B cell (primary cell): ENCODE measurements at regions not wholly inside any gene's neighbourhood (a gene's known extent, or its start where the extent isn't known, plus 50 kb on each side); places are given as distances from the start of the nearest gene placed in this dataset.

Experiments
- ATAC-seq: fragments of 200-7000 bp; cut with Tn5 transposase; one replicate; pipeline ENCODE4 v1.10.0; 2021; ENCODE audit warnings: low read depth, mild to moderate bottlenecking, moderate number of reproducible peaks, moderate library complexity
- CTCF ChIA-PET: fragments of 350-600 bp; sonication (Branson Sonifier 250); formaldehyde crosslinking; loops from one replicate; lab custom pipeline; 2021; ENCODE audit warnings: antibody characterized with exemption, inconsistent platforms; lab: Charles Lee
- POLR2A ChIA-PET: fragments of 350-600 bp; sonication (Branson Sonifier 250); formaldehyde crosslinking; loops from one replicate; lab custom pipeline; 2021; ENCODE audit warnings: antibody characterized with exemption; lab: Charles Lee
- DNase-seq: peaks from one replicate; pipeline ENCODE4 v3.0.0; 2013
- H2AFZ ChIP-seq: 2 replicates; pipeline ENCODE4 v1.6.1; 2012; ENCODE audit warnings: mild to moderate bottlenecking, low read depth, low read length; ENCODE audit not compliant: insufficient read depth, poor library complexity, severe bottlenecking
- H3K27ac ChIP-seq, 2 donors: 1 replicate in 1 of 2; 2 replicates in 1 of 2; pipeline ENCODE4 v1.5.1; 2012 to 2013; ENCODE audit warnings: low read length in 2 of 2, mild to moderate bottlenecking in 2 of 2, moderate library complexity in 1 of 2
- H3K27me3 ChIP-seq, 4 experiments: fragments of 200-600 bp in 1 of 4; sonication (generic) in 1 of 4; replicated peaks in 1 of 4; 1 replicate in 2 of 4; 2 replicates in 2 of 4; pipeline versions ENCODE4 v1.6.1 to v1.7.0; 2013 to 2016; ENCODE audit warnings: low read length in 3 of 4, mild to moderate bottlenecking in 2 of 4, mixed read lengths in 1 of 4, moderate library complexity in 1 of 4; ENCODE audit not compliant: insufficient read depth in 4 of 4, control insufficient read depth in 3 of 4; ENCODE audit errors: control extremely low read depth in 1 of 4
- H3K36me3 ChIP-seq, 2 experiments: replicated peaks in 1 of 2; 1 replicate in 1 of 2; 2 replicates in 1 of 2; pipeline versions ENCODE4 v1.6.1 to v1.7.1; 2013; ENCODE audit warnings: low read length in 1 of 2; ENCODE audit not compliant: insufficient read depth in 2 of 2, control insufficient read depth in 1 of 2; ENCODE audit errors: control extremely low read depth in 1 of 2, extremely low read depth in 1 of 2
- H3K4me1 ChIP-seq, 2 donors: fragments of 200-600 bp in 1 of 2; sonication (generic) in 1 of 2; 1 replicate in 1 of 2; 2 replicates in 1 of 2; pipeline versions ENCODE4 v1.5.1 to v1.6.1; 2013 to 2017; ENCODE audit warnings: low read length in 2 of 2; ENCODE audit not compliant: control insufficient read depth in 2 of 2, insufficient read depth in 2 of 2
- H3K4me2 ChIP-seq: replicated peaks from 2 replicates; pipeline ENCODE3; 2012; ENCODE audit warnings: mild to moderate bottlenecking, low read depth, low read length; ENCODE audit not compliant: poor library complexity, severe bottlenecking
- H3K4me3 ChIP-seq, 5 experiments: fragments of 200-600 bp in 1 of 5; sonication (generic) in 1 of 5; 1 replicate in 3 of 5; 2 replicates in 2 of 5; pipeline versions ENCODE4 v1.5.1 to v1.7.0; 2011 to 2016; ENCODE audit warnings: low read length in 4 of 5, mild to moderate bottlenecking in 4 of 5, low read depth in 2 of 5, control low read depth in 1 of 5, moderate library complexity in 1 of 5; ENCODE audit not compliant: insufficient read depth in 1 of 5; ENCODE audit errors: control extremely low read depth in 1 of 5, extremely low read depth in 1 of 5
- H3K79me2 ChIP-seq: fragments of 200-600 bp; sonication (generic); one replicate; pipeline ENCODE4 v1.6.0; 2016; ENCODE audit warnings: low read length; ENCODE audit not compliant: control insufficient read depth, insufficient read depth
- H3K9ac ChIP-seq: fragments of 200-600 bp; sonication (generic); 2 replicates; pipeline ENCODE4 v1.6.1; 2017; ENCODE audit warnings: mild to moderate bottlenecking, low read length, moderate library complexity
- H3K9me3 ChIP-seq, 3 donors: one replicate each; pipeline versions ENCODE4 v1.6.1 to v1.7.1; 2013; ENCODE audit warnings: low read length in 2 of 3; ENCODE audit not compliant: control insufficient read depth in 2 of 3, insufficient read depth in 1 of 3; ENCODE audit errors: control extremely low read depth in 1 of 3
- H4K20me1 ChIP-seq: 2 replicates; pipeline ENCODE4 v1.6.0; 2012; ENCODE audit warnings: mild to moderate bottlenecking, low read length; ENCODE audit not compliant: insufficient read depth, control insufficient read depth, poor library complexity, severe bottlenecking
- H3K27ac Mint-ChIP-seq: one replicate; pipeline ENCODE4 v1.8.0; 2021; ENCODE audit warnings: mixed read lengths
- H3K27me3 Mint-ChIP-seq: one replicate; pipeline ENCODE4 v1.8.0; 2021; ENCODE audit warnings: mixed read lengths
- H3K4me1 Mint-ChIP-seq: one replicate; pipeline ENCODE4 v1.8.0; 2021; ENCODE audit warnings: mixed read lengths
- H3K4me3 Mint-ChIP-seq: one replicate; pipeline ENCODE4 v1.8.0; 2021; ENCODE audit warnings: mixed read lengths
- H3K9me3 Mint-ChIP-seq: one replicate; pipeline ENCODE4 v1.8.0; 2022; ENCODE audit warnings: mixed read lengths; ENCODE audit not compliant: insufficient read depth
- EZH2 ChIP-seq: IDR thresholded peaks from 2 replicates; pipeline ENCODE4 v1.6.1; 2012; ENCODE audit warnings: borderline replicate concordance, low read depth, mild to moderate bottlenecking, moderate library complexity, low read length; ENCODE audit not compliant: insufficient read depth, poor library complexity, severe bottlenecking
- WGBS: methylation state at CpG from one replicate; pipeline ENCODE4 v1.1.5; 2013; ENCODE audit warnings: missing lambda C conversion rate; ENCODE audit not compliant: insufficient coverage; 5-methylcytosine and 5-hydroxymethylcytosine counted together
- intact Hi-C: fragments of 100-400 bp; cut with micrococcal nuclease; formaldehyde crosslinking; loops from one replicate; pipeline ENCODE4 v1.10.0; 2022
- TF ChIP-seq, protein P1 (sequence below): fragments of 200-600 bp; IDR thresholded peaks from one replicate; pipeline ENCODE4 v1.8.0; 2022; ENCODE audit warnings: antibody characterized with exemption, mild to moderate bottlenecking

GRCh38 chr16:85306793-85307551 lies 194.7 kb upstream of the CIBAR2 start:
- Histone ChIP-seq H3K4me2 (peak overlapping the region; percentile 71), H3K27me3 (peaks cover 0 to 5% (median 0%) of the 10 kb centered on the region in 4 experiments), H4K20me1 (no peaks in the 10 kb centered on the region), H3K27ac (peak overlapping the region; percentile 33 to 51), H3K9me3 (peaks cover 0 to 4% (median 0%) of the 10 kb centered on the region in 3 donors), H3K4me3 (no peak overlapping the region), H3K36me3 (no peaks in the 10 kb centered on the region), H2AFZ (no peak overlapping the region), H3K79me2 (no peaks in the 10 kb centered on the region), H3K4me1 (peaks cover 85 to 92% of the 10 kb centered on the region in 2 donors), H3K9ac (no peak overlapping the region)
- ChIA-PET POLR2A (no interaction called here), CTCF (interaction anchor here (0.8 to 6.3 kb wide), 8 partner anchors 10 to 304 kb away, joined by 3 to 39 read pairs (median 9); no protein-coding TSS in a partner anchor)
- H3K4me1 Mint-ChIP-seq = peaks cover 64% of the 10 kb centered on the region
- TF ChIP-seq, protein P1, sequence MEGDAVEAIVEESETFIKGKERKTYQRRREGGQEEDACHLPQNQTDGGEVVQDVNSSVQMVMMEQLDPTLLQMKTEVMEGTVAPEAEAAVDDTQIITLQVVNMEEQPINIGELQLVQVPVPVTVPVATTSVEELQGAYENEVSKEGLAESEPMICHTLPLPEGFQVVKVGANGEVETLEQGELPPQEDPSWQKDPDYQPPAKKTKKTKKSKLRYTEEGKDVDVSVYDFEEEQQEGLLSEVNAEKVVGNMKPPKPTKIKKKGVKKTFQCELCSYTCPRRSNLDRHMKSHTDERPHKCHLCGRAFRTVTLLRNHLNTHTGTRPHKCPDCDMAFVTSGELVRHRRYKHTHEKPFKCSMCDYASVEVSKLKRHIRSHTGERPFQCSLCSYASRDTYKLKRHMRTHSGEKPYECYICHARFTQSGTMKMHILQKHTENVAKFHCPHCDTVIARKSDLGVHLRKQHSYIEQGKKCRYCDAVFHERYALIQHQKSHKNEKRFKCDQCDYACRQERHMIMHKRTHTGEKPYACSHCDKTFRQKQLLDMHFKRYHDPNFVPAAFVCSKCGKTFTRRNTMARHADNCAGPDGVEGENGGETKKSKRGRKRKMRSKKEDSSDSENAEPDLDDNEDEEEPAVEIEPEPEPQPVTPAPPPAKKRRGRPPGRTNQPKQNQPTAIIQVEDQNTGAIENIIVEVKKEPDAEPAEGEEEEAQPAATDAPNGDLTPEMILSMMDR = no peak
- TF ChIP-seq EZH2 = no peak
- peak overlapping the region; percentile 61 for H3K4me3 Mint-ChIP-seq
- no peaks in the 10 kb centered on the region for H3K9me3 Mint-ChIP-seq
- 81% methylated on average over 15 of the region's 19 CpGs for WGBS
- intact Hi-C loops = loop anchor here (10.0 kb wide), 1 partner anchor 88 kb away; no protein-coding TSS in a partner anchor
- ATAC-seq (no peak), DNase-seq (no peak)
- H3K27ac Mint-ChIP-seq = peak overlapping the region; percentile 91
- no peaks in the 10 kb centered on the region for H3K27me3 Mint-ChIP-seq
